ENCODE measurements at regions not wholly inside any gene's neighbourhood (a gene's known extent, or its start where the extent isn't known, plus 50 kb on each side); places are given as distances from the start of the nearest gene placed in this dataset.

GRCh38 chr11:8828046-8828445 is 82.9 kb upstream of the AKIP1 start:
- TF ChIP-seq CTCF (conservative IDR thresholded peaks at IDR 0.05) (no peak), ZFX (IDR thresholded peaks at IDR 0.05) (no peak)
